PC-9 (cell line): ENCODE measurements at regions not wholly inside any gene's neighbourhood (a gene's known extent, or its start where the extent isn't known, plus 50 kb on each side); places are given as distances from the start of the nearest gene placed in this dataset.

Experiments used
- EZH2 ChIP-seq: fragments of 200-600 bp; sonication (generic); IDR thresholded peaks from 2 replicates; pipeline ENCODE4 v1.8.0; 2017; ENCODE audit warnings: antibody characterized with exemption, low read depth
- TF ChIP-seq, protein P1 (sequence below): fragments of 200-600 bp; sonication (generic); conservative IDR thresholded peaks from 2 replicates; pipeline ENCODE4 v1.6.1; 2017; ENCODE audit warnings: mixed run types, antibody characterized with exemption, mild to moderate bottlenecking, moderate library complexity

DNA sequence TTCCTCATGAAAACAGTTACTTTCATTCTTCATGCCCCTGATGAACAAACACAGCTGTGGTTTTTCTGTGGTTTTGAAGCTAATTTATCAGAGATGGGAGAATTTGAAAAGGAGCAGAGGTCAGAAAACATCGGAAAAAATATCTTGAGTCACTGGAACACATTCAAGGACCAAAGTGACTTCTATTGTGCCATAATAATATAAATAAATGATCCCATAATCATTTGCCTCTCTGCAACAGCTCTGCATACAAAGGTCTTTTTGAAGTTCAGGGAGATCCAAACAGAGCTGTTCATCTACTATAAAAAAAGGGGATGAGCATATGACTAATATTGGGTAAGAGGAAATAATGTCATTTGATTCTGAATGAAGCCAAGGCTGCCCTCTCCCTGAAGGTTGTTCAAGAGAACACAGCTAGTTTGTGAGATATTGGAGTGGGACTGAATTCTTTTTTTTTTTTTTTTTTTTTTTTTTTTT lies 201.3 kb upstream of the GALNT5 start:
- TF ChIP-seq, protein P1, sequence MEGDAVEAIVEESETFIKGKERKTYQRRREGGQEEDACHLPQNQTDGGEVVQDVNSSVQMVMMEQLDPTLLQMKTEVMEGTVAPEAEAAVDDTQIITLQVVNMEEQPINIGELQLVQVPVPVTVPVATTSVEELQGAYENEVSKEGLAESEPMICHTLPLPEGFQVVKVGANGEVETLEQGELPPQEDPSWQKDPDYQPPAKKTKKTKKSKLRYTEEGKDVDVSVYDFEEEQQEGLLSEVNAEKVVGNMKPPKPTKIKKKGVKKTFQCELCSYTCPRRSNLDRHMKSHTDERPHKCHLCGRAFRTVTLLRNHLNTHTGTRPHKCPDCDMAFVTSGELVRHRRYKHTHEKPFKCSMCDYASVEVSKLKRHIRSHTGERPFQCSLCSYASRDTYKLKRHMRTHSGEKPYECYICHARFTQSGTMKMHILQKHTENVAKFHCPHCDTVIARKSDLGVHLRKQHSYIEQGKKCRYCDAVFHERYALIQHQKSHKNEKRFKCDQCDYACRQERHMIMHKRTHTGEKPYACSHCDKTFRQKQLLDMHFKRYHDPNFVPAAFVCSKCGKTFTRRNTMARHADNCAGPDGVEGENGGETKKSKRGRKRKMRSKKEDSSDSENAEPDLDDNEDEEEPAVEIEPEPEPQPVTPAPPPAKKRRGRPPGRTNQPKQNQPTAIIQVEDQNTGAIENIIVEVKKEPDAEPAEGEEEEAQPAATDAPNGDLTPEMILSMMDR = no peak
- TF ChIP-seq EZH2 = no peak
